SK-N-MC (cell line): ENCODE measurements at regions not wholly inside any gene's neighbourhood (a gene's known extent, or its start where the extent isn't known, plus 50 kb on each side); places are given as distances from the start of the nearest gene placed in this dataset.

Experiments
- EZH2 ChIP-seq: fragments of 200-600 bp; sonication (generic); IDR thresholded peaks from one replicate; pipeline ENCODE4 v1.6.1; 2017; ENCODE audit warnings: antibody characterized with exemption
- FOXP2 ChIP-seq: optimal IDR thresholded peaks from 2 replicates; pipeline ENCODE3; 2011; ENCODE audit warnings: mild to moderate bottlenecking, moderate library complexity; ENCODE audit not compliant: insufficient read depth; ENCODE audit errors: extremely low read length, control extremely low read depth
- POLR2AphosphoS5 ChIP-seq: IDR thresholded peaks from 2 replicates; pipeline ENCODE4 v1.6.1; 2012; ENCODE audit warnings: mild to moderate bottlenecking, low read depth, low read length, borderline replicate concordance

DNA sequence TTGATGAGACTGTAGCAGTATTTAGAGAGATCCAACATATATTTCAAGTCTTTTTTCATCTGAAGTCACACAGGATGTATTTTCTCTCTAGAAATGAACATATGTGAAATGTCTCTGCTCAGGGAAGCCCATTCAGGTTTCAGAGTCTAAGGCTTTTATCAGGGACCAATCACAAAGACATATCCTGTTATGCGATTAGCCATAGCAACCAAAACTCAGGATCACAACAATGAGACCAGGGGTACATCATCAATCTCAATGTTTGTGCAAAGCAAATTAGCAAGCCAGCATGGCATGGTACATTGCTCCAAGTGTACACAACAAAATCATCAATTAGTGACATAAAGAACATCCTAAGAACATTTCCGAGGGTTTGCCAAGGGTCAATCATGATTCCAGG, 99.2 kb upstream of the AMN1 start:
- TF ChIP-seq EZH2 (no peak), POLR2AphosphoS5 (no peak), FOXP2 (no peak)
